ENCODE measurements at regions not wholly inside any gene's neighbourhood (a gene's known extent, or its start where the extent isn't known, plus 50 kb on each side); places are given as distances from the start of the nearest gene placed in this dataset.

DNA sequence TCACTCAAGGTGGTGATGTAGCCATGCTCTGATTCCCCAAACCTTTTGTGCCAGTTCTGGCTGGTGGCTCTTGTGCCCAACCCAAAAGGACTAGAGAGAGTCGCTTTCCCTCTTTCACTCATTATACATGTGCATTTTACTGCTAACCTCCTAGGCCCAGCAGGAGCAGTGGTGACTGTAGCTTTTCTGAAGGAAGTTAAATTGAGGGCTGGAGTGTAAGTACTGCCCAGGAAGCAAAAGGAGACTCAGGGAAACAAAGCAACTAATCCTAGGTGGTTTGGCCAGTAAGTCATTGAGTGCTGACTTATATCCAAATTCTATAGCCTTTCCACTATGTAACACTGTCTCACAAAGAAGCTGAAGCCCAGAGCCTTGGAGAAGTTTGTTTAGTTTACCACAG is 194.4 kb upstream of the ZNF462 start:
- DNase-seq (ENCODE audit: low read depth): no peak

DNA sequence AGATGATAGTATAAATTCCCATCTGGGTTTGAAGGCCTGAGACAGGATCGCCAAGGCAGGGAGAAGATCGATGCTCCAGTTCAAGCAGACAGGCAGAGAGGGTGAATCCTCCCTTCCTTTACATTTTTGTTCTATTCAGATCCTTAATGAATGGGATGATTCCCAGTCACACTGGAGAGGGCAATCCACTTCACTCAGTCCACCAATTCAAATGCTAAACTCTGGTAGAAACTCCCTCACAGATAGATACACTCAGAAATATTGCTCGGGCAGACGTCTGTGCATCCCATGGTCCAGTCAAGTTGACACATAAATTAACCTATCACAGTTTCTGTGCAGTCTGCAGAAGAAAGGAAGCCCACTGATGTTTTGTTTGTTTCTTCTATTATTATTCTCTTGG is 193.1 kb upstream of the ZNF462 start:
- H3K4me3 ChIP-seq (ENCODE audit: low read depth, low read length): no peak overlapping the region
- DNase-seq (ENCODE audit: low read depth): no peak
- TF ChIP-seq, protein P1, sequence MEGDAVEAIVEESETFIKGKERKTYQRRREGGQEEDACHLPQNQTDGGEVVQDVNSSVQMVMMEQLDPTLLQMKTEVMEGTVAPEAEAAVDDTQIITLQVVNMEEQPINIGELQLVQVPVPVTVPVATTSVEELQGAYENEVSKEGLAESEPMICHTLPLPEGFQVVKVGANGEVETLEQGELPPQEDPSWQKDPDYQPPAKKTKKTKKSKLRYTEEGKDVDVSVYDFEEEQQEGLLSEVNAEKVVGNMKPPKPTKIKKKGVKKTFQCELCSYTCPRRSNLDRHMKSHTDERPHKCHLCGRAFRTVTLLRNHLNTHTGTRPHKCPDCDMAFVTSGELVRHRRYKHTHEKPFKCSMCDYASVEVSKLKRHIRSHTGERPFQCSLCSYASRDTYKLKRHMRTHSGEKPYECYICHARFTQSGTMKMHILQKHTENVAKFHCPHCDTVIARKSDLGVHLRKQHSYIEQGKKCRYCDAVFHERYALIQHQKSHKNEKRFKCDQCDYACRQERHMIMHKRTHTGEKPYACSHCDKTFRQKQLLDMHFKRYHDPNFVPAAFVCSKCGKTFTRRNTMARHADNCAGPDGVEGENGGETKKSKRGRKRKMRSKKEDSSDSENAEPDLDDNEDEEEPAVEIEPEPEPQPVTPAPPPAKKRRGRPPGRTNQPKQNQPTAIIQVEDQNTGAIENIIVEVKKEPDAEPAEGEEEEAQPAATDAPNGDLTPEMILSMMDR (conservative IDR thresholded peaks at IDR 0.05; ENCODE audit: low read depth, low read length): no peak

More for the DNA sequence above, 194.4 kb upstream of the ZNF462 start:
- TF ChIP-seq, protein P1 (conservative IDR thresholded peaks at IDR 0.05; ENCODE audit: low read depth, low read length): no peak
- no peak overlapping the region for H3K4me3 ChIP-seq (ENCODE audit: low read depth, low read length)

- TF ChIP-seq, protein P1 (conservative IDR thresholded peaks at IDR 0.05; ENCODE audit: low read depth, low read length): no peak
- DNase-seq (ENCODE audit: low read depth): no peak
- H3K4me3 ChIP-seq (ENCODE audit: low read depth, low read length): no peak overlapping the region
These were observed 192.5 kb upstream of the ZNF462 start for GRCh38 chr9:106670418-106670817.

GRCh38 chr9:106675780-106676179 is 187.2 kb upstream of the ZNF462 start:
- H3K4me3 ChIP-seq (ENCODE audit: low read depth, low read length): no peak overlapping the region
- DNase-seq (ENCODE audit: low read depth): no peak
- TF ChIP-seq, protein P1 (conservative IDR thresholded peaks at IDR 0.05; ENCODE audit: low read depth, low read length): no peak

GRCh38 chr9:106677374-106677773 is 185.6 kb upstream of the ZNF462 start:
- DNase-seq (ENCODE audit: low read depth): no peak
- TF ChIP-seq, protein P1 (conservative IDR thresholded peaks at IDR 0.05; ENCODE audit: low read depth, low read length): no peak
- no peak overlapping the region for H3K4me3 ChIP-seq (ENCODE audit: low read depth, low read length)

- H3K4me3 ChIP-seq (ENCODE audit: low read depth, low read length): no peak overlapping the region
- TF ChIP-seq, protein P1 (conservative IDR thresholded peaks at IDR 0.05; ENCODE audit: low read depth, low read length): no peak
- no peak for DNase-seq (ENCODE audit: low read depth)
These were observed 185.1 kb upstream of the ZNF462 start for GRCh38 chr9:106677830-106678229.

DNA sequence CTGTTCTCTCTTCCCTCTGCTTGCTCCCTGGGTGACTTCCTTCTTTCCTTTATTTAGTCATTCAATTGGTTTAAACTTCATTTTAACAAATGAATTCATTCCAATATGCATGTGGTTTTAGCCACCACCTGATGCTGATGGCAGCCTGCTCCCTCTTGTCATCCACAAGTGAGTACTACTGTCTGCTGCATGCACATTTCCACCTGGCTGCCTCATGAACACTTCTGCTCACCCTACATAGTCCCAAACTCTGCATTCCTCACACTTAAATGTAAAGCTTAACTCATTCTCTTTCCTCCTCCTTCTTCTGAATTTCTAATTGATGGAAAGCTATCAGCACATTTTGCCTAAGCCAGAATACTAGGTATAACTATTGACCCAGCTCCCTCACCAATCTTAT is 184.7 kb upstream of the ZNF462 start:
- no peak for DNase-seq (ENCODE audit: low read depth)
- TF ChIP-seq, protein P1 (conservative IDR thresholded peaks at IDR 0.05; ENCODE audit: low read depth, low read length): no peak
- H3K4me3 ChIP-seq (ENCODE audit: low read depth, low read length): no peak overlapping the region
